Central memory CD8-positive, alpha-beta T cell (primary cell): ENCODE measurements at regions not wholly inside any gene's neighbourhood (a gene's known extent, or its start where the extent isn't known, plus 50 kb on each side); places are given as distances from the start of the nearest gene placed in this dataset.

Source experiments
- ATAC-seq: fragments of 150-1000 bp; cut with Tn5 transposase; replicated peaks from 2 replicates; pipeline ENCODE4 v1.10.0; 2022; ENCODE audit warnings: mild to moderate bottlenecking, moderate FRiP score, moderate number of reproducible peaks; ENCODE audit not compliant: poor library complexity, severe bottlenecking; ENCODE audit errors: extremely low read depth
- DNase-seq, 2 donors: peaks; one replicate each; pipeline ENCODE4 v3.0.0; 2021; ENCODE audit warnings: low spot score in 2 of 2
- H3K27ac Mint-ChIP-seq: one replicate; pipeline ENCODE4 v1.8.0; 2022; ENCODE audit warnings: low read depth, mild to moderate bottlenecking, moderate library complexity, mixed read lengths
- H3K27me3 Mint-ChIP-seq: one replicate; pipeline ENCODE4 v1.8.0; 2022; ENCODE audit warnings: mixed read lengths
- H3K36me3 Mint-ChIP-seq: one replicate; pipeline ENCODE4 v1.8.0; 2022; ENCODE audit warnings: mild to moderate bottlenecking, moderate library complexity, mixed read lengths; ENCODE audit not compliant: insufficient read depth
- H3K4me1 Mint-ChIP-seq: one replicate; pipeline ENCODE4 v1.8.0; 2022; ENCODE audit warnings: mixed read lengths
- H3K4me3 Mint-ChIP-seq: one replicate; pipeline ENCODE4 v1.8.0; 2022; ENCODE audit warnings: mild to moderate bottlenecking, moderate library complexity, mixed read lengths
- H3K9me3 Mint-ChIP-seq: one replicate; pipeline ENCODE4 v1.8.0; 2022; ENCODE audit warnings: mixed read lengths

GRCh38 chr16:79543219-79543618 lies 57.3 kb downstream of the MAF start:
- H3K4me3 Mint-ChIP-seq: no peak overlapping the region
- H3K36me3 Mint-ChIP-seq: peaks cover 3% of the 10 kb centered on the region
- H3K27me3 Mint-ChIP-seq: no peaks in the 10 kb centered on the region
- H3K4me1 Mint-ChIP-seq: no peaks in the 10 kb centered on the region
- H3K27ac Mint-ChIP-seq: no peak overlapping the region
- H3K9me3 Mint-ChIP-seq: no peaks in the 10 kb centered on the region
- DNase-seq (no peak), ATAC-seq (no peak)

- H3K9me3 Mint-ChIP-seq: no peaks in the 10 kb centered on the region
- no peak for ATAC-seq
- H3K27me3 Mint-ChIP-seq: no peaks in the 10 kb centered on the region
- H3K4me3 Mint-ChIP-seq: no peak overlapping the region
- no peak for DNase-seq
- H3K36me3 Mint-ChIP-seq: no peaks in the 10 kb centered on the region
- H3K4me1 Mint-ChIP-seq: no peaks in the 10 kb centered on the region
- no peak overlapping the region for H3K27ac Mint-ChIP-seq
Measured at GRCh38 chr16:79542237-79542774, 58.2 kb downstream of the MAF start.

- Mint-ChIP-seq H3K36me3 (no peaks in the 10 kb centered on the region), H3K4me1 (no peaks in the 10 kb centered on the region), H3K27ac (no peak overlapping the region), H3K4me3 (no peak overlapping the region), H3K27me3 (no peaks in the 10 kb centered on the region), H3K9me3 (no peaks in the 10 kb centered on the region)
- no peak for DNase-seq
- ATAC-seq: no peak
Measured at GRCh38 chr16:79540825-79541595, 59.5 kb downstream of the MAF start.

GRCh38 chr16:79537584-79537983 lies 63.0 kb downstream of the MAF start:
- Mint-ChIP-seq H3K27ac (no peak overlapping the region), H3K36me3 (no peaks in the 10 kb centered on the region), H3K27me3 (no peaks in the 10 kb centered on the region), H3K4me1 (no peaks in the 10 kb centered on the region), H3K9me3 (no peaks in the 10 kb centered on the region), H3K4me3 (no peak overlapping the region)
- no peak for DNase-seq
- no peak for ATAC-seq

GRCh38 chr16:79536958-79537357 lies 63.6 kb downstream of the MAF start:
- no peaks in the 10 kb centered on the region for H3K27me3 Mint-ChIP-seq
- H3K27ac Mint-ChIP-seq: no peak overlapping the region
- ATAC-seq (no peak), DNase-seq (no peak)
- H3K4me3 Mint-ChIP-seq: no peak overlapping the region
- no peaks in the 10 kb centered on the region for H3K9me3 Mint-ChIP-seq
- H3K36me3 Mint-ChIP-seq: no peaks in the 10 kb centered on the region
- H3K4me1 Mint-ChIP-seq: no peaks in the 10 kb centered on the region

GRCh38 chr16:79535130-79535529 lies 65.4 kb downstream of the MAF start:
- Mint-ChIP-seq H3K36me3 (no peaks in the 10 kb centered on the region), H3K27me3 (no peaks in the 10 kb centered on the region), H3K4me1 (no peaks in the 10 kb centered on the region), H3K27ac (no peak overlapping the region), H3K9me3 (no peaks in the 10 kb centered on the region), H3K4me3 (no peak overlapping the region)
- no peak for ATAC-seq
- DNase-seq: no peak

GRCh38 chr16:79534143-79534542 lies 66.4 kb downstream of the MAF start:
- Mint-ChIP-seq H3K4me3 (no peak overlapping the region), H3K27me3 (no peaks in the 10 kb centered on the region), H3K4me1 (no peaks in the 10 kb centered on the region), H3K27ac (no peak overlapping the region), H3K36me3 (no peaks in the 10 kb centered on the region), H3K9me3 (no peaks in the 10 kb centered on the region)
- no peak for DNase-seq
- ATAC-seq: no peak

GRCh38 chr16:79533292-79533691 lies 67.2 kb downstream of the MAF start:
- DNase-seq (no peak), ATAC-seq (no peak)
- Mint-ChIP-seq H3K4me1 (no peaks in the 10 kb centered on the region), H3K36me3 (no peaks in the 10 kb centered on the region), H3K27ac (no peak overlapping the region), H3K9me3 (no peaks in the 10 kb centered on the region), H3K4me3 (no peak overlapping the region), H3K27me3 (no peaks in the 10 kb centered on the region)

- no peaks in the 10 kb centered on the region for H3K4me1 Mint-ChIP-seq
- no peaks in the 10 kb centered on the region for H3K27me3 Mint-ChIP-seq
- no peak overlapping the region for H3K4me3 Mint-ChIP-seq
- no peaks in the 10 kb centered on the region for H3K36me3 Mint-ChIP-seq
- no peaks in the 10 kb centered on the region for H3K9me3 Mint-ChIP-seq
- H3K27ac Mint-ChIP-seq: no peak overlapping the region
- ATAC-seq (no peak), DNase-seq (no peak)
Measured at GRCh38 chr16:79532785-79533184, 67.8 kb downstream of the MAF start.

- Mint-ChIP-seq H3K27me3 (no peaks in the 10 kb centered on the region), H3K4me3 (no peak overlapping the region), H3K9me3 (no peaks in the 10 kb centered on the region), H3K27ac (no peak overlapping the region), H3K4me1 (no peaks in the 10 kb centered on the region), H3K36me3 (no peaks in the 10 kb centered on the region)
- ATAC-seq: no peak
- DNase-seq: no peak
Measured at GRCh38 chr16:79532273-79532672, 68.3 kb downstream of the MAF start.

GRCh38 chr16:79528338-79528737 lies 72.2 kb downstream of the MAF start:
- H3K9me3 Mint-ChIP-seq: no peaks in the 10 kb centered on the region
- no peak overlapping the region for H3K27ac Mint-ChIP-seq
- no peak for ATAC-seq
- H3K4me1 Mint-ChIP-seq: no peaks in the 10 kb centered on the region
- no peak for DNase-seq
- no peak overlapping the region for H3K4me3 Mint-ChIP-seq
- no peaks in the 10 kb centered on the region for H3K27me3 Mint-ChIP-seq
- H3K36me3 Mint-ChIP-seq: no peaks in the 10 kb centered on the region

GRCh38 chr16:79523971-79524370 lies 76.6 kb downstream of the MAF start:
- H3K4me1 Mint-ChIP-seq: peaks cover 9% of the 10 kb centered on the region
- H3K27ac Mint-ChIP-seq: no peak overlapping the region
- H3K9me3 Mint-ChIP-seq: peaks cover 6% of the 10 kb centered on the region
- no peaks in the 10 kb centered on the region for H3K36me3 Mint-ChIP-seq
- no peak for ATAC-seq
- peaks cover 18% of the 10 kb centered on the region for H3K27me3 Mint-ChIP-seq
- no peak overlapping the region for H3K4me3 Mint-ChIP-seq
- DNase-seq: no peak

- H3K4me1 Mint-ChIP-seq: peaks cover 9% of the 10 kb centered on the region
- no peak overlapping the region for H3K27ac Mint-ChIP-seq
- peaks cover 26% of the 10 kb centered on the region for H3K27me3 Mint-ChIP-seq
- peaks cover 6% of the 10 kb centered on the region for H3K9me3 Mint-ChIP-seq
- no peak for ATAC-seq
- no peak overlapping the region for H3K4me3 Mint-ChIP-seq
- peaks cover 4% of the 10 kb centered on the region for H3K36me3 Mint-ChIP-seq
- DNase-seq: no peak
Measured at GRCh38 chr16:79519448-79519847, 81.1 kb downstream of the MAF start.
